ENCODE measurements at regions not wholly inside any gene's neighbourhood (a gene's known extent, or its start where the extent isn't known, plus 50 kb on each side); places are given as distances from the start of the nearest gene placed in this dataset.

GRCh38 chr7:51666751-51667150 lies 350.1 kb upstream of the COBL start:
- H3K23ac ChIP-seq (ENCODE audit: insufficient read length) = no peak overlapping the region
- no peak overlapping the region for H2BK12ac ChIP-seq (ENCODE audit: low read depth, low read length)
- no peak for FAIRE-seq
- no peaks in the 10 kb centered on the region; a peak in 2 of 7 replicates for H3K27me3 ChIP-seq (replicated peaks in 1 of 4; ENCODE audit: control insufficient read depth in 3 of 4, extremely low read depth in 1 of 4, insufficient read depth in 3 of 4, low read length in 3 of 4)
- H3K56ac ChIP-seq (replicated peaks; ENCODE audit: insufficient read length, low read depth, low read length) = no peak overlapping the region
- H3K9me3 ChIP-seq (ENCODE audit: insufficient read depth in 2 of 2, low read depth in 1 of 2, low read length in 1 of 2) = no peaks in the 10 kb centered on the region
- CTCF ChIA-PET (ENCODE audit: partially characterized antibody) = interaction anchor here (0.7 to 1.0 kb wide), 5 partner anchors 10 to 1915 kb away, joined by 3 to 4 read pairs (median 3); no protein-coding TSS in a partner anchor
- H3K4me2 ChIP-seq (ENCODE audit: insufficient read depth in 1 of 2, low read depth in 2 of 2, low read length in 2 of 2) = no peak overlapping the region
- H4K5ac ChIP-seq (ENCODE audit: insufficient read length, low read depth, low read length) = no peak overlapping the region
- H3K9ac ChIP-seq (replicated peaks in 1 of 4; ENCODE audit: extremely low read depth in 1 of 4, low read depth in 3 of 4, low read length in 3 of 4) = no peak overlapping the region
- TF ChIP-seq HDAC6 (IDR thresholded peaks at IDR 0.05; ENCODE audit: low read depth, low read length) (no peak), RAD21 (IDR thresholded peaks at IDR 0.05 in 1 of 2, conservative IDR thresholded peaks at IDR 0.05 in 1 of 2; ENCODE audit: low read depth in 2 of 2, low read length in 2 of 2) (peak; percentile 17 to 20; a peak in 3 of 4 replicates)
- H2BK120ac ChIP-seq (replicated peaks; ENCODE audit: low read depth, low read length) = no peak overlapping the region
- H2BK5ac ChIP-seq (ENCODE audit: low read depth, low read length) = no peak overlapping the region
- H4K91ac ChIP-seq (replicated peaks; ENCODE audit: insufficient read length, low read length) = no peak overlapping the region
- no peak overlapping the region for H3K4me3 ChIP-seq (ENCODE audit: extremely low read depth in 1 of 4, insufficient read depth in 2 of 4, low read depth in 3 of 4, low read length in 4 of 4)
- no peak overlapping the region for H3K18ac ChIP-seq (ENCODE audit: extremely low read depth, low read length)
- H3K14ac ChIP-seq (ENCODE audit: insufficient read length) = no peak overlapping the region
- H4K8ac ChIP-seq (ENCODE audit: extremely low read depth, insufficient read depth, low read length) = no peak overlapping the region
- no peaks in the 10 kb centered on the region for H3K79me2 ChIP-seq (ENCODE audit: control insufficient read depth in 1 of 2, insufficient read depth in 2 of 2, low read length in 2 of 2)
- no peaks in the 10 kb centered on the region for H4K20me1 ChIP-seq (replicated peaks in 1 of 2; ENCODE audit: control insufficient read depth in 1 of 2, insufficient read depth in 2 of 2, low read length in 2 of 2)
- no peak overlapping the region for H3K4ac ChIP-seq (replicated peaks; ENCODE audit: insufficient read length, low read depth, low read length)
- WGBS, 2 experiments (ENCODE audit: extremely low coverage in 1 of 2, insufficient coverage in 1 of 2, insufficient read length in 1 of 2, insufficient replicate concordance in 2 of 2, low coverage in 1 of 2, low lambda C conversion rate in 2 of 2, missing lambda C conversion rate in 1 of 2) = 78% methylated on average over 5 of the region's 5 CpGs; no CpG with 5 or more reads in 1 of the 2 experiments
- no peak overlapping the region for H2AK5ac ChIP-seq (ENCODE audit: low read depth, low read length)
- no peak overlapping the region for H2BK15ac ChIP-seq (ENCODE audit: low read length)
- H3K36me3 ChIP-seq (ENCODE audit: control insufficient read depth in 2 of 4, insufficient read depth in 4 of 4, low read length in 3 of 4) = no peaks in the 10 kb centered on the region
- POLR2A ChIA-PET (ENCODE audit: partially characterized antibody) = no interaction called here
- peaks cover 0 to 4% (median 0%) of the 10 kb centered on the region in 4 experiments; a peak in 2 of 7 replicates for H3K4me1 ChIP-seq (replicated peaks in 1 of 4; ENCODE audit: control insufficient read depth in 3 of 4, insufficient read depth in 4 of 4, low read length in 3 of 4)
- no peak overlapping the region for H3K27ac ChIP-seq (ENCODE audit: low read depth, low read length)
- H2BK20ac ChIP-seq (ENCODE audit: low read length) = no peak overlapping the region
- H2AFZ ChIP-seq (ENCODE audit: low read length) = no peak overlapping the region
- DNase-seq (ENCODE audit: low read depth in 1 of 2, low spot score in 2 of 2) = no peak
- H3K79me1 ChIP-seq (ENCODE audit: low read depth, low read length) = no peaks in the 10 kb centered on the region
- no peaks in the 10 kb centered on the region for H3K23me2 ChIP-seq (ENCODE audit: low read depth, low read length)

Measured in H1 (cell line).